Keratinocyte (primary cell): ENCODE measurements at regions not wholly inside any gene's neighbourhood (a gene's known extent, or its start where the extent isn't known, plus 50 kb on each side); places are given as distances from the start of the nearest gene placed in this dataset.

Experiments
- DNase-seq: peaks from one replicate; pipeline ENCODE4 v3.0.0-alpha.2; 2011; ENCODE audit warnings: low read depth, missing footprints, low spot score
- FAIRE-seq: peaks from 2 replicates; lab custom pipeline; 2011; peaks lifted over from hg19 to GRCh38; lab: Jason Lieb, UNC
- H2AFZ ChIP-seq: 2 replicates; pipeline ENCODE4 v1.6.0; 2012; ENCODE audit warnings: low read length, control low read depth, inconsistent platforms; ENCODE audit not compliant: control insufficient read depth
- H3K27ac ChIP-seq: 2 replicates; pipeline ENCODE4 v1.5.1; 2011; ENCODE audit warnings: low read length; ENCODE audit not compliant: control insufficient read depth, insufficient read depth
- H3K27me3 ChIP-seq: 3 replicates; pipeline ENCODE4 v1.6.0; 2011; ENCODE audit warnings: low read length; ENCODE audit not compliant: control insufficient read depth, insufficient read depth; ENCODE audit errors: extremely low read depth
- H3K36me3 ChIP-seq, 2 experiments: 2 replicates in 1 of 2; 3 replicates in 1 of 2; pipeline ENCODE4 v1.5.1; 2011; ENCODE audit warnings: low read length in 2 of 2, mild to moderate bottlenecking in 1 of 2; ENCODE audit not compliant: control insufficient read depth in 2 of 2, insufficient read depth in 2 of 2; ENCODE audit errors: extremely low read depth in 1 of 2
- H3K4me1 ChIP-seq: 3 replicates; pipeline ENCODE4 v1.5.1; 2011; ENCODE audit warnings: low read length; ENCODE audit not compliant: control insufficient read depth, insufficient read depth; ENCODE audit errors: extremely low read depth
- H3K4me2 ChIP-seq: 3 replicates; pipeline ENCODE4 v1.6.0; 2011; ENCODE audit warnings: low read depth, low read length; ENCODE audit not compliant: control insufficient read depth, insufficient read depth; ENCODE audit errors: extremely low read depth
- H3K4me3 ChIP-seq, 3 experiments: fragments of 200-600 bp in 1 of 3; sonication (generic) in 1 of 3; 2 replicates in 2 of 3; 3 replicates in 1 of 3; pipeline ENCODE4 v1.5.1; 2011 to 2016; ENCODE audit warnings: low read length in 3 of 3, mild to moderate bottlenecking in 3 of 3, control low read depth in 2 of 3, inconsistent platforms in 1 of 3, low read depth in 1 of 3, mixed read lengths in 1 of 3, mixed run types in 1 of 3, moderate library complexity in 1 of 3; ENCODE audit not compliant: control insufficient read depth in 2 of 3, insufficient read depth in 2 of 3; ENCODE audit errors: extremely low read depth in 1 of 3
- H3K79me2 ChIP-seq: 2 replicates; pipeline ENCODE4 v1.6.0; 2012; ENCODE audit warnings: low read length; ENCODE audit not compliant: control insufficient read depth, insufficient read depth
- H3K9ac ChIP-seq: 3 replicates; pipeline ENCODE4 v1.6.0; 2011; ENCODE audit warnings: low read length; ENCODE audit not compliant: control insufficient read depth, insufficient read depth; ENCODE audit errors: extremely low read depth
- H3K9me1 ChIP-seq: 3 replicates; pipeline ENCODE4 v1.6.0; 2011; ENCODE audit warnings: low read length; ENCODE audit not compliant: control insufficient read depth, insufficient read depth; ENCODE audit errors: extremely low read depth
- H3K9me3 ChIP-seq: 2 replicates; pipeline ENCODE4 v1.5.1; 2012; ENCODE audit warnings: low read depth, low read length; ENCODE audit not compliant: control insufficient read depth
- H4K20me1 ChIP-seq: 3 replicates; pipeline ENCODE4 v1.6.0; 2011; ENCODE audit warnings: low read length; ENCODE audit not compliant: control insufficient read depth, insufficient read depth; ENCODE audit errors: extremely low read depth
- EZH2 ChIP-seq: IDR thresholded peaks from one replicate; pipeline ENCODE4 v1.6.1; 2012; ENCODE audit warnings: inconsistent platforms, mild to moderate bottlenecking, low read length, moderate library complexity
- dilution Hi-C: fragments of 300-500 bp; cut with MboI; formaldehyde crosslinking; loops from one replicate; pipeline ENCODE4 v1.7.0; 2020; ENCODE audit warnings: low sequenced_read_pairs; ENCODE audit not compliant: extremely low pct_ligation_motif_present
- TF ChIP-seq, protein P1 (sequence below), 3 experiments: IDR thresholded peaks in 1 of 3; conservative IDR thresholded peaks in 1 of 3; optimal IDR thresholded peaks in 1 of 3; 2 replicates in 2 of 3; 3 replicates in 1 of 3; pipeline versions ENCODE3 to v1.5.1; 2011; ENCODE audit warnings: low read length in 3 of 3, mild to moderate bottlenecking in 3 of 3, moderate library complexity in 2 of 3, control low read depth in 1 of 3, inconsistent platforms in 1 of 3; ENCODE audit not compliant: insufficient read depth in 2 of 3; ENCODE audit errors: extremely low read depth in 1 of 3

DNA sequence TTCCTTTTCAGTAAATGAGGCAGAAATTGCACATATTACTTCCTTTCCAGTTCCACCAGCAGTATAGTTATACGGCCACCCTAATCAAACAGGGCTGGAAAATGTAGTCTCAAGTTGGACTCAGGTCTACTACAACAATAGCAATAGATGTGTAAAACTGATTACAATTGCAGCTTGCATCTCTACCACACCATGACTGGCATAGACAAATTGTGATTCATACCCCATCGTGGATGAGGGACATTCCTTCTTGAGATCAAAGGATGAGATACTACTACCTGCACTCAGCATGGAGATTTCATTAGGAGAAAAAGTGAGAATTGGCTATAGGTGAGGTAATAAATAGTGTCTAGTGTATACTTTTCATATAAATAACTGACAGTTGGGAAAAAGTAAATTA is 1220.8 kb downstream of the TYW1 start:
- Histone ChIP-seq H3K4me3 (no peak overlapping the region), H2AFZ (no peak overlapping the region), H3K9me3 (no peaks in the 10 kb centered on the region), H3K79me2 (no peaks in the 10 kb centered on the region), H3K27me3 (no peaks in the 10 kb centered on the region), H3K9me1 (no peaks in the 10 kb centered on the region), H4K20me1 (no peaks in the 10 kb centered on the region), H3K4me1 (no peaks in the 10 kb centered on the region), H3K27ac (no peak overlapping the region), H3K36me3 (no peaks in the 10 kb centered on the region), H3K9ac (no peak overlapping the region), H3K4me2 (no peak overlapping the region)
- TF ChIP-seq EZH2 = no peak
- TF ChIP-seq, protein P1, sequence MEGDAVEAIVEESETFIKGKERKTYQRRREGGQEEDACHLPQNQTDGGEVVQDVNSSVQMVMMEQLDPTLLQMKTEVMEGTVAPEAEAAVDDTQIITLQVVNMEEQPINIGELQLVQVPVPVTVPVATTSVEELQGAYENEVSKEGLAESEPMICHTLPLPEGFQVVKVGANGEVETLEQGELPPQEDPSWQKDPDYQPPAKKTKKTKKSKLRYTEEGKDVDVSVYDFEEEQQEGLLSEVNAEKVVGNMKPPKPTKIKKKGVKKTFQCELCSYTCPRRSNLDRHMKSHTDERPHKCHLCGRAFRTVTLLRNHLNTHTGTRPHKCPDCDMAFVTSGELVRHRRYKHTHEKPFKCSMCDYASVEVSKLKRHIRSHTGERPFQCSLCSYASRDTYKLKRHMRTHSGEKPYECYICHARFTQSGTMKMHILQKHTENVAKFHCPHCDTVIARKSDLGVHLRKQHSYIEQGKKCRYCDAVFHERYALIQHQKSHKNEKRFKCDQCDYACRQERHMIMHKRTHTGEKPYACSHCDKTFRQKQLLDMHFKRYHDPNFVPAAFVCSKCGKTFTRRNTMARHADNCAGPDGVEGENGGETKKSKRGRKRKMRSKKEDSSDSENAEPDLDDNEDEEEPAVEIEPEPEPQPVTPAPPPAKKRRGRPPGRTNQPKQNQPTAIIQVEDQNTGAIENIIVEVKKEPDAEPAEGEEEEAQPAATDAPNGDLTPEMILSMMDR (optimal IDR thresholded peaks at IDR 0.05 in 1 of 3, IDR thresholded peaks at IDR 0.05 in 1 of 3, conservative IDR thresholded peaks at IDR 0.05 in 1 of 3; ENCODE audit: extremely low read depth in 1 of 3, insufficient read depth in 2 of 3, low read length in 3 of 3) = no peak
- FAIRE-seq = no peak
- dilution Hi-C loops = no loop called here
- DNase-seq = no peak

DNA sequence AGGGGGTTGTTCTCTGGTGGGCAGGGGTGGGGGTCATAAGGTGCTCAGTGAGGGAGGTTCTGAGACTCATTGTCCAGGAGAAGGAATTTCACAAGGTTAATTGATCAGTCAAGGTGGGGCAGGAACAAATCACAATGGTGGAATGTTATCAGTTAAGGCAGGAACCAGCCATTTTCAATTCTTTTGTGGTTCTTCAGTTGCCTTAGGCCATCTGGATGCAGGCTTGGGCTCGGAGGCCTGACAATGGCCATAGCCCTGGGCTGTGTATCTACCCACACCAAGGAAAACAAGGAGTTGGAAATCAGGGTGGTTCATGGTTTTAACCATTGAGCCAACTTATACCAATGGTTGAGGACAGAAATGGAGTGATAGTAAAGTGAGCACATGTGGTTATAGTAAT is 1221.8 kb downstream of the TYW1 start:
- H3K9ac ChIP-seq = no peak overlapping the region
- no peaks in the 10 kb centered on the region for H3K9me1 ChIP-seq
- H3K27me3 ChIP-seq = no peaks in the 10 kb centered on the region
- dilution Hi-C loops = no loop called here
- no peaks in the 10 kb centered on the region for H4K20me1 ChIP-seq
- no peak for TF ChIP-seq EZH2
- TF ChIP-seq, protein P1 (optimal IDR thresholded peaks at IDR 0.05 in 1 of 3, IDR thresholded peaks at IDR 0.05 in 1 of 3, conservative IDR thresholded peaks at IDR 0.05 in 1 of 3; ENCODE audit: extremely low read depth in 1 of 3, insufficient read depth in 2 of 3, low read length in 3 of 3) = no peak
- no peaks in the 10 kb centered on the region for H3K79me2 ChIP-seq
- no peak overlapping the region for H3K27ac ChIP-seq
- no peaks in the 10 kb centered on the region for H3K4me1 ChIP-seq
- FAIRE-seq (no peak), DNase-seq (no peak)
- no peaks in the 10 kb centered on the region for H3K36me3 ChIP-seq
- H3K9me3 ChIP-seq = no peaks in the 10 kb centered on the region
- H3K4me3 ChIP-seq = no peak overlapping the region
- no peak overlapping the region for H2AFZ ChIP-seq
- H3K4me2 ChIP-seq = no peak overlapping the region
